Ectodermal cell (in vitro differentiated cells): ENCODE measurements at regions not wholly inside any gene's neighbourhood (a gene's known extent, or its start where the extent isn't known, plus 50 kb on each side); places are given as distances from the start of the nearest gene placed in this dataset.

Experiments used
- H3K27ac ChIP-seq: 2 replicates; pipeline ENCODE4 v1.7.0; 2013; ENCODE audit warnings: mild to moderate bottlenecking, low read depth, low read length; ENCODE audit not compliant: insufficient read depth, poor library complexity, severe bottlenecking
- H3K27me3 ChIP-seq: 2 replicates; pipeline ENCODE4 v1.7.0; 2013; ENCODE audit warnings: mild to moderate bottlenecking, low read length; ENCODE audit not compliant: insufficient read depth, control insufficient read depth, poor library complexity, severe bottlenecking
- H3K36me3 ChIP-seq: one replicate; pipeline ENCODE4 v1.7.0; 2013; ENCODE audit warnings: low read length; ENCODE audit not compliant: control insufficient read depth, insufficient read depth
- H3K4me1 ChIP-seq: one replicate; pipeline ENCODE4 v1.7.0; 2013; ENCODE audit warnings: low read length; ENCODE audit not compliant: control insufficient read depth, insufficient read depth
- H3K4me3 ChIP-seq: 2 replicates; pipeline ENCODE4 v1.7.0; 2013; ENCODE audit warnings: low read depth, low read length, control low read depth; ENCODE audit not compliant: insufficient read depth
- H3K9me3 ChIP-seq: 2 replicates; pipeline ENCODE4 v1.7.0; 2013; ENCODE audit warnings: mild to moderate bottlenecking, low read length, moderate library complexity; ENCODE audit not compliant: control insufficient read depth
- WGBS, 2 experiments: methylation state at CpG; one replicate each; pipeline ENCODE4 v1.1.7; 2013; ENCODE audit warnings: missing lambda C conversion rate in 2 of 2; 5-methylcytosine and 5-hydroxymethylcytosine counted together

- H3K36me3 ChIP-seq = no peaks in the 10 kb centered on the region
- 94 to 95% methylated on average over 4 of the region's 4 CpGs for WGBS, 2 experiments
These were observed 196.2 kb upstream of the SIX2 start for GRCh38 chr2:45205480-45205879.

GRCh38 chr2:45203400-45203799, 194.1 kb upstream of the SIX2 start:
- Histone ChIP-seq H3K27ac (no peak overlapping the region), H3K9me3 (no peaks in the 10 kb centered on the region), H3K27me3 (no peaks in the 10 kb centered on the region), H3K4me3 (no peak overlapping the region), H3K36me3 (no peaks in the 10 kb centered on the region), H3K4me1 (no peaks in the 10 kb centered on the region)

More at GRCh38 chr2:45205480-45205879, 196.2 kb upstream of the SIX2 start:
- H3K4me1 ChIP-seq = no peaks in the 10 kb centered on the region
- no peak overlapping the region for H3K4me3 ChIP-seq
- no peaks in the 10 kb centered on the region for H3K9me3 ChIP-seq
- H3K27me3 ChIP-seq = no peaks in the 10 kb centered on the region
- no peak overlapping the region for H3K27ac ChIP-seq

GRCh38 chr2:45199973-45200372, 190.7 kb upstream of the SIX2 start:
- H3K27me3 ChIP-seq = no peaks in the 10 kb centered on the region
- H3K27ac ChIP-seq = no peak overlapping the region
- no peaks in the 10 kb centered on the region for H3K9me3 ChIP-seq
- H3K4me1 ChIP-seq = no peaks in the 10 kb centered on the region
- no peak overlapping the region for H3K4me3 ChIP-seq
- no peaks in the 10 kb centered on the region for H3K36me3 ChIP-seq
- WGBS, 2 experiments = 82 to 88% methylated on average over 4 of the region's 4 CpGs

- H3K36me3 ChIP-seq = no peaks in the 10 kb centered on the region
- H3K9me3 ChIP-seq = no peaks in the 10 kb centered on the region
- H3K4me3 ChIP-seq = no peak overlapping the region
- no peak overlapping the region for H3K27ac ChIP-seq
- WGBS, 2 experiments = 100% methylated on average over 2 of the region's 2 CpGs
- H3K27me3 ChIP-seq = no peaks in the 10 kb centered on the region
- H3K4me1 ChIP-seq = no peaks in the 10 kb centered on the region
These were observed 186.7 kb upstream of the SIX2 start for GRCh38 chr2:45195916-45196315.

GRCh38 chr2:45194596-45194995, 185.3 kb upstream of the SIX2 start:
- H3K36me3 ChIP-seq = no peaks in the 10 kb centered on the region
- no peak overlapping the region for H3K27ac ChIP-seq
- no peak overlapping the region for H3K4me3 ChIP-seq
- 86 to 89% methylated on average over 3 of the region's 3 CpGs for WGBS, 2 experiments
- no peaks in the 10 kb centered on the region for H3K27me3 ChIP-seq
- no peaks in the 10 kb centered on the region for H3K9me3 ChIP-seq
- H3K4me1 ChIP-seq = no peaks in the 10 kb centered on the region

- Histone ChIP-seq H3K4me1 (no peaks in the 10 kb centered on the region), H3K27me3 (no peaks in the 10 kb centered on the region), H3K36me3 (no peaks in the 10 kb centered on the region), H3K27ac (no peak overlapping the region), H3K4me3 (no peak overlapping the region), H3K9me3 (no peaks in the 10 kb centered on the region)
- WGBS, 2 experiments = 95% methylated on average over 4 of the region's 4 CpGs
These were observed 184.3 kb upstream of the SIX2 start for GRCh38 chr2:45193581-45193980.

- Histone ChIP-seq H3K4me3 (no peak overlapping the region), H3K27ac (no peak overlapping the region), H3K9me3 (no peaks in the 10 kb centered on the region), H3K4me1 (no peaks in the 10 kb centered on the region), H3K36me3 (no peaks in the 10 kb centered on the region), H3K27me3 (no peaks in the 10 kb centered on the region)
- 87 to 93% methylated on average over 4 of the region's 4 CpGs for WGBS, 2 experiments
These were observed 183.7 kb upstream of the SIX2 start for GRCh38 chr2:45192991-45193390.

GRCh38 chr2:45192481-45192880, 183.2 kb upstream of the SIX2 start:
- H3K4me1 ChIP-seq = no peaks in the 10 kb centered on the region
- H3K27me3 ChIP-seq = no peaks in the 10 kb centered on the region
- no peak overlapping the region for H3K4me3 ChIP-seq
- no peaks in the 10 kb centered on the region for H3K36me3 ChIP-seq
- WGBS, 2 experiments = 93% methylated on average over 5 of the region's 5 CpGs
- no peak overlapping the region for H3K27ac ChIP-seq
- no peaks in the 10 kb centered on the region for H3K9me3 ChIP-seq

- H3K36me3 ChIP-seq = no peaks in the 10 kb centered on the region
- H3K4me3 ChIP-seq = no peak overlapping the region
- no peaks in the 10 kb centered on the region for H3K4me1 ChIP-seq
- H3K27ac ChIP-seq = no peak overlapping the region
- whole genome bisulfite sequencing, 2 experiments = 91 to 92% methylated on average over 7 to 8 of the region's 8 CpGs
- H3K27me3 ChIP-seq = no peaks in the 10 kb centered on the region
- H3K9me3 ChIP-seq = no peaks in the 10 kb centered on the region
These were observed 182.7 kb upstream of the SIX2 start for GRCh38 chr2:45191976-45192375.

GRCh38 chr2:45191146-45191863, 182.1 kb upstream of the SIX2 start:
- no peaks in the 10 kb centered on the region for H3K9me3 ChIP-seq
- no peaks in the 10 kb centered on the region for H3K4me1 ChIP-seq
- WGBS, 2 experiments = 94 to 95% methylated on average over 16 of the region's 16 CpGs
- no peak overlapping the region for H3K4me3 ChIP-seq
- no peaks in the 10 kb centered on the region for H3K27me3 ChIP-seq
- no peaks in the 10 kb centered on the region for H3K36me3 ChIP-seq
- no peak overlapping the region for H3K27ac ChIP-seq
